ENCODE measurements at regions not wholly inside any gene's neighbourhood (a gene's known extent, or its start where the extent isn't known, plus 50 kb on each side); places are given as distances from the start of the nearest gene placed in this dataset.

GRCh38 chr17:27983853-27984252 lies 58.6 kb upstream of the NLK start:
- POLR2A ChIA-PET (ENCODE audit: partially characterized antibody) = no interaction called here
- FAIRE-seq = no peak
- TF ChIP-seq CREB1 (IDR thresholded peaks at IDR 0.05) = no peak
- no peak for TF ChIP-seq SRF (IDR thresholded peaks at IDR 0.05; ENCODE audit: low read depth, low read length)
- TF ChIP-seq RXRA (IDR thresholded peaks at IDR 0.05; ENCODE audit: insufficient read depth, low read depth, low read length) = no peak
- TF ChIP-seq PHF8 (conservative IDR thresholded peaks at IDR 0.05; ENCODE audit: low read depth, low read length) = no peak
- no peak for TF ChIP-seq HDAC2 (IDR thresholded peaks at IDR 0.05; ENCODE audit: borderline replicate concordance in 1 of 2, low read depth in 2 of 2, low read length in 2 of 2)
- no peak for TF ChIP-seq BRCA1 (IDR thresholded peaks at IDR 0.05; ENCODE audit: low read depth, low read length)
- TF ChIP-seq TCF12 (IDR thresholded peaks at IDR 0.05; ENCODE audit: low read depth, low read length) = no peak
- TF ChIP-seq POU5F1 (IDR thresholded peaks at IDR 0.05; ENCODE audit: low read depth, low read length) = no peak

More at GRCh38 chr17:27983853-27984252, 58.6 kb upstream of the NLK start:
- Histone ChIP-seq H3K23ac (ENCODE audit: insufficient read length) (no peak overlapping the region), H2BK5ac (ENCODE audit: low read depth, low read length) (no peak overlapping the region), H3K36me3 (ENCODE audit: control insufficient read depth in 2 of 4, insufficient read depth in 4 of 4, low read length in 3 of 4) (no peaks in the 10 kb centered on the region), H2AFZ (ENCODE audit: low read length) (no peak overlapping the region), H3K23me2 (ENCODE audit: low read depth, low read length) (no peaks in the 10 kb centered on the region), H3K27ac (ENCODE audit: low read depth, low read length) (no peak overlapping the region), H2BK20ac (ENCODE audit: low read length) (no peak overlapping the region), H3K4me2 (ENCODE audit: insufficient read depth in 1 of 2, low read depth in 2 of 2, low read length in 2 of 2) (no peak overlapping the region), H3K18ac (ENCODE audit: extremely low read depth, low read length) (no peak overlapping the region), H3K56ac (replicated peaks; ENCODE audit: insufficient read length, low read depth, low read length) (no peak overlapping the region), H2AK5ac (ENCODE audit: low read depth, low read length) (no peak overlapping the region), H4K8ac (ENCODE audit: extremely low read depth, insufficient read depth, low read length) (no peak overlapping the region), H3K14ac (ENCODE audit: insufficient read length) (no peak overlapping the region), H3K79me1 (ENCODE audit: low read depth, low read length) (no peaks in the 10 kb centered on the region), H3K9ac (replicated peaks in 1 of 4; ENCODE audit: extremely low read depth in 1 of 4, low read depth in 3 of 4, low read length in 3 of 4) (no peak overlapping the region), H3K4ac (replicated peaks; ENCODE audit: insufficient read length, low read depth, low read length) (no peak overlapping the region), H2BK15ac (ENCODE audit: low read length) (no peak overlapping the region), H4K91ac (replicated peaks; ENCODE audit: insufficient read length, low read length) (no peak overlapping the region), H3K79me2 (ENCODE audit: control insufficient read depth in 1 of 2, insufficient read depth in 2 of 2, low read length in 2 of 2) (no peaks in the 10 kb centered on the region), H2BK12ac (ENCODE audit: low read depth, low read length) (no peak overlapping the region), H3K9me3 (ENCODE audit: insufficient read depth in 2 of 2, low read depth in 1 of 2, low read length in 1 of 2) (no peaks in the 10 kb centered on the region), H4K5ac (ENCODE audit: insufficient read length, low read depth, low read length) (no peak overlapping the region), H3K27me3 (replicated peaks in 1 of 4; ENCODE audit: control insufficient read depth in 3 of 4, extremely low read depth in 1 of 4, insufficient read depth in 3 of 4, low read length in 3 of 4) (no peaks in the 10 kb centered on the region; a peak in 1 of 7 replicates), H4K20me1 (replicated peaks in 1 of 2; ENCODE audit: control insufficient read depth in 1 of 2, insufficient read depth in 2 of 2, low read length in 2 of 2) (no peaks in the 10 kb centered on the region), H3K4me1 (replicated peaks in 1 of 4; ENCODE audit: control insufficient read depth in 3 of 4, insufficient read depth in 4 of 4, low read length in 3 of 4) (peaks cover 0 to 4% (median 0%) of the 10 kb centered on the region in 4 experiments; a peak in 2 of 7 replicates), H2BK120ac (replicated peaks; ENCODE audit: low read depth, low read length) (no peak overlapping the region), H3K4me3 (ENCODE audit: extremely low read depth in 1 of 4, insufficient read depth in 2 of 4, low read depth in 3 of 4, low read length in 4 of 4) (no peak overlapping the region)
- CTCF ChIA-PET (ENCODE audit: partially characterized antibody) = no interaction called here
- WGBS, 2 experiments (ENCODE audit: extremely low coverage in 1 of 2, insufficient coverage in 1 of 2, insufficient read length in 1 of 2, insufficient replicate concordance in 2 of 2, low coverage in 1 of 2, low lambda C conversion rate in 2 of 2, missing lambda C conversion rate in 1 of 2) = 89% methylated on average over 1 of the region's 1 CpG; no CpG with 5 or more reads in 1 of the 2 experiments
- DNase-seq (ENCODE audit: low read depth in 1 of 2, low spot score in 2 of 2) = no peak
